ENCODE measurements at regions not wholly inside any gene's neighbourhood (a gene's known extent, or its start where the extent isn't known, plus 50 kb on each side); places are given as distances from the start of the nearest gene placed in this dataset.

DNA sequence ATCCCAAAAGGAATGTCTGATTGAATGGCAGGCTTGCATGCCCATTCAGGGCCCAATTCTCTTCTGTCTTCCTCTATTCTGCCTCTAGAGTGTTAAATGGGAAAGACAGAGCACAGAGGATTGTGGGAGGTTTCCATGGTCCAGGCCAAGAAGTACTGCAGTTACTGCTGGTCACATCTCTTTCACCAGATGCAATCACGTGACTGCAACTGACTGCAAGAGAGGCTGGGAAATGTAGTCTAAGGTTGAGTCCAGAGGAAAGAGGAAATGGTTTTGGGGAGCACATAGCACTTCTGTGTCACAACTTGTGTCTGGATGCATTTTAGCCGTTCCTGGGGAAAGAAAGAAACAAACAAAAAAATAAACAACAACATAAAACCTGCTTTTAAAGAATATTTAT, 336.4 kb upstream of the BTBD3 start:
- TF ChIP-seq POLR2A (IDR thresholded peaks at IDR 0.05; ENCODE audit: low read length) (peak; percentile 30), GATA1 (IDR thresholded peaks at IDR 0.05; ENCODE audit: low read depth, low read length) (no peak)
